Keratinocyte (primary cell): ENCODE measurements at regions not wholly inside any gene's neighbourhood (a gene's known extent, or its start where the extent isn't known, plus 50 kb on each side); places are given as distances from the start of the nearest gene placed in this dataset.

ENCODE experiments used
- CTCF ChIP-seq, 3 experiments: IDR thresholded peaks in 1 of 3; conservative IDR thresholded peaks in 1 of 3; optimal IDR thresholded peaks in 1 of 3; 2 replicates in 2 of 3; 3 replicates in 1 of 3; pipeline versions ENCODE3 to v1.5.1; 2011; ENCODE audit warnings: low read length in 3 of 3, mild to moderate bottlenecking in 3 of 3, moderate library complexity in 2 of 3, control low read depth in 1 of 3, inconsistent platforms in 1 of 3; ENCODE audit not compliant: insufficient read depth in 2 of 3; ENCODE audit errors: extremely low read depth in 1 of 3
- EZH2 ChIP-seq: IDR thresholded peaks from one replicate; pipeline ENCODE4 v1.6.1; 2012; ENCODE audit warnings: inconsistent platforms, mild to moderate bottlenecking, low read length, moderate library complexity

GRCh38 chr1:105087506-105087905, 1337.8 kb downstream of the AMY1C start:
- TF ChIP-seq EZH2: no peak
- TF ChIP-seq CTCF (optimal IDR thresholded peaks at IDR 0.05 in 1 of 3, IDR thresholded peaks at IDR 0.05 in 1 of 3, conservative IDR thresholded peaks at IDR 0.05 in 1 of 3; ENCODE audit: extremely low read depth in 1 of 3, insufficient read depth in 2 of 3, low read length in 3 of 3): no peak
